Parathyroid adenoma (tissue), 2 donors: ENCODE measurements at regions not wholly inside any gene's neighbourhood (a gene's known extent, or its start where the extent isn't known, plus 50 kb on each side); places are given as distances from the start of the nearest gene placed in this dataset.
A peak's percentile ranks its signal among the peaks of the same experiment; 100 is the strongest.
"Not testable (repeated sequence)": the region's sequence is repeated elsewhere in the genome, so short reads cannot be mapped to it uniquely, and the experiment has no call there.

ENCODE experiments used
- H2AFZ ChIP-seq: fragments of 300-600 bp; sonication (generic); one replicate; pipeline ENCODE4 v1.7.0; 2017; ENCODE audit warnings: antibody characterized with exemption, mild to moderate bottlenecking
- H3K27ac ChIP-seq: fragments of 300-600 bp; sonication (generic); one replicate; pipeline ENCODE4 v1.7.0; 2017
- H3K27me3 ChIP-seq: fragments of 300-600 bp; sonication (generic); one replicate; pipeline ENCODE4 v1.7.0; 2017; ENCODE audit warnings: low read length; ENCODE audit not compliant: control insufficient read depth, insufficient read depth
- H3K36me3 ChIP-seq: fragments of 300-600 bp; sonication (generic); one replicate; pipeline ENCODE4 v1.7.0; 2017; ENCODE audit warnings: low read length; ENCODE audit not compliant: control insufficient read depth, insufficient read depth
- H3K4me1 ChIP-seq: fragments of 300-600 bp; sonication (generic); one replicate; pipeline ENCODE4 v1.7.0; 2017; ENCODE audit warnings: control low read depth
- H3K4me2 ChIP-seq: fragments of 300-600 bp; sonication (generic); one replicate; pipeline ENCODE4 v1.7.0; 2017; ENCODE audit warnings: low read length
- H3K4me3 ChIP-seq: fragments of 300-600 bp; sonication (generic); one replicate; pipeline ENCODE4 v1.7.0; 2017; ENCODE audit warnings: low read depth, low read length
- H3K79me2 ChIP-seq: fragments of 300-600 bp; sonication (generic); one replicate; pipeline ENCODE4 v1.7.0; 2017; ENCODE audit warnings: control low read depth
- H3K9ac ChIP-seq: fragments of 300-600 bp; sonication (generic); one replicate; pipeline ENCODE4 v1.7.0; 2017; ENCODE audit warnings: mild to moderate bottlenecking
- H3K9me3 ChIP-seq: fragments of 300-600 bp; sonication (generic); one replicate; pipeline ENCODE4 v1.7.0; 2017; ENCODE audit warnings: low read length; ENCODE audit not compliant: control insufficient read depth
- CTCF ChIP-seq: fragments of 300-600 bp; sonication (generic); IDR thresholded peaks from one replicate; pipeline ENCODE4 v1.7.0; 2017; ENCODE audit warnings: antibody characterized with exemption, mild to moderate bottlenecking
- donor health status: primary hyperparathyroidism.

DNA sequence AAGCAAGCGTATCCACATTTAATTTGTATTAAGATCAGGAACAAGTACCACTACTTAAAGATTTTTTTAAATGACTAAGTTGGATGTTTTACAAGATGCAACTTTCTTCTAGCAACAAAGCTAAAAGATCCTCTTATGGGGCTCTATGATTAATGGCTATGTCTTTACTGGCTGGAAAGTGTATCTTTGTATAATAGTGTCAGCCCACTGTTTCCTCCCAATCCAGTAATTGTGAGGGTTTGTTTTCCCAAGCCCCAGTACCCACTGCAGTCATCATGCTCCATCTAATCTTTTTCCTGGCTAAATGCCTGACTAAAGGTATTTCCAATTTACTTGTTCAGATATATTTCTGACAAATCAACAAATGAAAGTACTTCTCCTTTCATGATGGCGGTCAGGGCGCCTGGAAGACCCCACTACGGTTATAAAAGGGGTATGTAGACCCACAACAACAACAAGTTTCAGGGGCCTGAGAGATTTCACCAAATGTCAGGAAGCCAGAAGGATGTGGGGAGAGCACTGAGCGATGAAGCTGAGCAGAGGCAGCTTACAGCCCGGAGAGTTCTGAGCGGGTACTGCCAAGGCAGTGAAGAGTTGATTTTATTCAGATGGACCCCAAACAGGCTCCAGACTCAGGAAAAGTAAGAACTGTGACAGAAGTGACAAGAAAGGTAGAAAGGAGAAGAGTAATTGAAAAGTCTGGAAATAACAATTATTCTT, 222.6 kb upstream of the KLF14 start:
- Histone ChIP-seq H3K36me3 (no peaks in the 10 kb centered on the region), H3K4me1 (no peaks in the 10 kb centered on the region), H3K79me2 (peaks cover 67% of the 10 kb centered on the region), H3K9me3 (no peaks in the 10 kb centered on the region), H3K9ac (no peak overlapping the region), H2AFZ (no peak overlapping the region), H3K27me3 (no peaks in the 10 kb centered on the region), H3K27ac (no peak overlapping the region), H3K4me3 (no peak overlapping the region), H3K4me2 (no peak overlapping the region)
- no peak for TF ChIP-seq CTCF

DNA sequence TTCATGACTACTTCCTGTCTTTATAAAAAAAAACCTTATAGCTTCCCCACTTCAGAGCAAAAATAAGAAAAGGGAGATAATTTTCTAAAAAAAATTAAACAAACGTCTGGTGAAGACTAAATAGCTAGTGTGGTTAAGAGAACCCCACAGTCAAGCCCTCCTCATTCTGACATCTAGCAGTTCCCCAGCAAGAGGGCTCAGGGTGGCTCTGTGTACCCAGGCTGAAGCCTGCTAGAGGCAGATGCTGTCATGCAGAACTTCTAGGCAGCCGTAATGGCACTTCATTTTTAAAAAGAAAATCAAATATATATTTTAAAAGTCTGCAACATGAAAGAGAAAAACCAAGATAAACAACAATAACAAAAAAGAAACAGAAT, 223.1 kb upstream of the KLF14 start:
- H3K27me3 ChIP-seq, result no peaks in the 10 kb centered on the region
- H3K36me3 ChIP-seq, result no peaks in the 10 kb centered on the region
- H3K27ac ChIP-seq, result no peak overlapping the region
- H2AFZ ChIP-seq, result no peak overlapping the region
- H3K4me1 ChIP-seq, result no peaks in the 10 kb centered on the region
- H3K4me2 ChIP-seq, result no peak overlapping the region
- peaks cover 66% of the 10 kb centered on the region for H3K79me2 ChIP-seq
- H3K9ac ChIP-seq, result no peak overlapping the region
- no peak overlapping the region for H3K4me3 ChIP-seq
- TF ChIP-seq CTCF, result no peak
- no peaks in the 10 kb centered on the region for H3K9me3 ChIP-seq

- not testable (repeated sequence) for H2AFZ ChIP-seq, H3K4me3 ChIP-seq, H3K27ac ChIP-seq, H3K9me3 ChIP-seq, H3K36me3 ChIP-seq, H3K27me3 ChIP-seq, H3K9ac ChIP-seq, H3K4me2 ChIP-seq, H3K4me1 ChIP-seq
- peaks cover 69% of the 10 kb centered on the region for H3K79me2 ChIP-seq
Measured at GRCh38 chr7:130957722-130958435, 223.9 kb upstream of the KLF14 start.

DNA sequence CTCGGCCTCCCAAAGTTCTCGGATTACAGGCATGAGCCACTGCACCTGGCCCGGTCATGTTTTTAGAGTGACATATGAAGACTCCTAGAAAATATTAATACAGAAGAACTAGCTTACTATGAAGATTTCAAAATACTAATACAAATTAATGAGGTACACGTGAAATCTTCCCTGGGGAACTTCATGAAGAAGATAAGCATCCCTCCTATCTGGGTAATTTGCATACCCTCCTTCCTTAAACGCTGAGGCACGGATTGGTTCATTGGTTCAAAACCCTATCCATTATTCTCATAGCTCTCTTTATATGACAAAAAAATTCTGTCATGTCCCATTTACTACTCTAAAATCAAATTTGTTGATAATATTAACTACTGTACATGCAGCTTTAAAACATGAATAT, 224.8 kb upstream of the KLF14 start:
- H2AFZ ChIP-seq, result no peak overlapping the region
- no peaks in the 10 kb centered on the region for H3K36me3 ChIP-seq
- H3K9ac ChIP-seq, result no peak overlapping the region
- H3K4me3 ChIP-seq, result no peak overlapping the region
- H3K79me2 ChIP-seq, result peaks cover 73% of the 10 kb centered on the region
- TF ChIP-seq CTCF, result no peak
- H3K27me3 ChIP-seq, result no peaks in the 10 kb centered on the region
- H3K9me3 ChIP-seq, result no peaks in the 10 kb centered on the region
- H3K27ac ChIP-seq, result no peak overlapping the region
- H3K4me2 ChIP-seq, result no peak overlapping the region
- H3K4me1 ChIP-seq, result no peaks in the 10 kb centered on the region

GRCh38 chr7:130959743-130960207, 225.8 kb upstream of the KLF14 start:
- Histone ChIP-seq H3K4me1 (no peaks in the 10 kb centered on the region), H3K9me3 (no peaks in the 10 kb centered on the region), H3K9ac (no peak overlapping the region), H3K79me2 (peaks cover 73% of the 10 kb centered on the region), H2AFZ (no peak overlapping the region), H3K27me3 (no peaks in the 10 kb centered on the region), H3K36me3 (no peaks in the 10 kb centered on the region), H3K4me3 (no peak overlapping the region), H3K4me2 (no peak overlapping the region), H3K27ac (peak overlapping the region; percentile 40)
- no peak for TF ChIP-seq CTCF
